SK-N-SH (cell line): ENCODE measurements at regions not wholly inside any gene's neighbourhood (a gene's known extent, or its start where the extent isn't known, plus 50 kb on each side); places are given as distances from the start of the nearest gene placed in this dataset.

Source experiments
- CTCF ChIA-PET: fragments of 300-600, 350-600 bp; formaldehyde crosslinking; extraction: SDS; loops from one replicate; lab custom pipeline; 2021; lab: Yijun Ruan, JAX
- POLR2A ChIA-PET: fragments of 350-600 bp; sonication (Branson Sonifier 250); formaldehyde crosslinking; extraction: SDS; loops from one replicate; lab custom pipeline; 2020; ENCODE audit warnings: antibody characterized with exemption, inconsistent platforms; lab: Yijun Ruan, JAX
- DNase-seq: peaks from one replicate; pipeline ENCODE4 v3.0.0; 2012
- H2AFZ ChIP-seq: fragments of 200-600 bp; sonication (generic); 2 replicates; pipeline ENCODE4 v1.8.1; 2016; ENCODE audit warnings: antibody characterized with exemption, mild to moderate bottlenecking, low read depth
- H3F3A ChIP-seq: fragments of 200-600 bp; sonication (generic); replicated peaks from 2 replicates; pipeline ENCODE3; 2016; ENCODE audit warnings: antibody characterized with exemption, mild to moderate bottlenecking; ENCODE audit not compliant: insufficient read depth
- H3K27ac ChIP-seq, 2 experiments: fragments of 200-500 bp in 1 of 2; fragments of 200-600 bp in 1 of 2; sonication (Bioruptor generic) in 1 of 2; sonication (generic), shearing (Covaris generic) in 1 of 2; 2 replicates each; pipeline versions ENCODE4 v1.5.1 to v1.6.1; 2014 to 2016; ENCODE audit warnings: low read depth in 2 of 2, inconsistent platforms in 1 of 2, low read length in 1 of 2, mild to moderate bottlenecking in 1 of 2, mixed read lengths in 1 of 2
- H3K27me3 ChIP-seq: fragments of 200-600 bp; sonication (generic), shearing (Covaris generic); 2 replicates; pipeline ENCODE4 v1.6.1; 2016; ENCODE audit warnings: mixed run types; ENCODE audit not compliant: insufficient read depth
- H3K36me3 ChIP-seq, 2 experiments: fragments of 200-500 bp in 1 of 2; fragments of 200-600 bp in 1 of 2; sonication (Bioruptor generic) in 1 of 2; sonication (generic) in 1 of 2; replicated peaks in 1 of 2; 2 replicates each; pipeline versions ENCODE3 to v1.5.1; 2014 to 2016; ENCODE audit warnings: low read length in 1 of 2, mild to moderate bottlenecking in 1 of 2; ENCODE audit not compliant: insufficient read depth in 2 of 2, control insufficient read depth in 1 of 2
- H3K4me1 ChIP-seq, 2 experiments: fragments of 200-500 bp in 1 of 2; fragments of 200-600 bp in 1 of 2; sonication (Bioruptor generic) in 1 of 2; sonication (generic), shearing (Covaris generic) in 1 of 2; 2 replicates each; pipeline versions ENCODE4 v1.5.1 to v1.6.1; 2014 to 2016; ENCODE audit warnings: low read depth in 1 of 2, low read length in 1 of 2, mixed run types in 1 of 2; ENCODE audit not compliant: insufficient read depth in 2 of 2, control insufficient read depth in 1 of 2
- H3K4me2 ChIP-seq: fragments of 200-600 bp; sonication (generic), shearing (Covaris generic); 2 replicates; pipeline ENCODE4 v1.6.1; 2017; ENCODE audit warnings: mixed run types
- H3K4me3 ChIP-seq, 2 experiments: fragments of 200-500 bp in 1 of 2; fragments of 200-600 bp in 1 of 2; sonication (Bioruptor generic) in 1 of 2; sonication (generic), shearing (Covaris generic) in 1 of 2; 2 replicates each; pipeline versions ENCODE4 v1.5.1 to v1.8.1; 2014 to 2016; ENCODE audit warnings: low read depth in 2 of 2, inconsistent platforms in 1 of 2, low read length in 1 of 2, mild to moderate bottlenecking in 1 of 2, mixed read lengths in 1 of 2, moderate library complexity in 1 of 2
- H3K79me2 ChIP-seq: fragments of 200-600 bp; sonication (generic); 2 replicates; pipeline ENCODE4 v1.8.1; 2017; ENCODE audit warnings: mild to moderate bottlenecking; ENCODE audit not compliant: insufficient read depth
- H3K9ac ChIP-seq: fragments of 200-600 bp; sonication (generic); 2 replicates; pipeline ENCODE4 v1.6.1; 2017; ENCODE audit warnings: mixed run types
- H3K9me2 ChIP-seq: fragments of 200-600 bp; sonication (generic); 2 replicates; pipeline ENCODE4 v1.6.1; 2017; ENCODE audit warnings: mixed run types
- H3K9me3 ChIP-seq: fragments of 200-600 bp; sonication (generic); 2 replicates; pipeline ENCODE4 v1.6.1; 2017; ENCODE audit warnings: mixed run types, mild to moderate bottlenecking, moderate library complexity
- H4K20me1 ChIP-seq: fragments of 200-600 bp; sonication (generic); 2 replicates; pipeline ENCODE4 v1.6.1; 2017; ENCODE audit warnings: mild to moderate bottlenecking, mixed run types; ENCODE audit not compliant: insufficient read depth
- CTCF ChIP-seq: fragments of 200-600 bp; sonication (generic); IDR thresholded peaks from 2 replicates; pipeline ENCODE4 v1.6.1; 2017; ENCODE audit warnings: antibody characterized with exemption, mild to moderate bottlenecking, moderate library complexity
- ELF1 ChIP-seq: IDR thresholded peaks from 2 replicates; pipeline ENCODE4 v1.4.0; 2012
- EP300 ChIP-seq, 2 experiments: IDR thresholded peaks; 2 replicates each; pipeline versions ENCODE4 v1.4.0 to v1.6.1; 2012; ENCODE audit warnings: borderline replicate concordance in 1 of 2, low read depth in 1 of 2, low read length in 1 of 2
- EZH2phosphoT487 ChIP-seq: fragments of 200-600 bp; sonication (generic); IDR thresholded peaks from 2 replicates; pipeline ENCODE4 v1.6.1; 2017; ENCODE audit warnings: low read depth, mixed run types, mild to moderate bottlenecking, antibody characterized with exemption, moderate library complexity, borderline replicate concordance
- FOSL2 ChIP-seq: IDR thresholded peaks from 2 replicates; pipeline ENCODE4 v1.4.0; 2012; ENCODE audit warnings: low read depth, mild to moderate bottlenecking, moderate library complexity, borderline replicate concordance
- FOXJ3 ChIP-seq: sonication (generic); formaldehyde crosslinking; IDR thresholded peaks from 2 replicates; pipeline ENCODE4 v1.5.1; 2020; ENCODE audit warnings: mild to moderate bottlenecking, missing genetic modification reagents
- GATA2 ChIP-seq: sonication (generic); formaldehyde crosslinking; IDR thresholded peaks from 2 replicates; pipeline ENCODE4 v1.5.0; 2020; ENCODE audit warnings: mild to moderate bottlenecking, missing genetic modification reagents
- JUND ChIP-seq: IDR thresholded peaks from 2 replicates; pipeline ENCODE4 v1.4.0; 2012
- MEF2A ChIP-seq: IDR thresholded peaks from 2 replicates; pipeline ENCODE4 v1.4.0; 2012; ENCODE audit warnings: low read depth, borderline replicate concordance
- MXI1 ChIP-seq: IDR thresholded peaks from 2 replicates; pipeline ENCODE4 v1.6.1; 2012; ENCODE audit warnings: mild to moderate bottlenecking, low read depth, low read length, improper control_type of control experiment
- NRF1 ChIP-seq: IDR thresholded peaks from 2 replicates; pipeline ENCODE4 v1.6.1; 2012; ENCODE audit warnings: low read depth, mild to moderate bottlenecking, low read length
- RCOR1 ChIP-seq: fragments of 150-350 bp; IDR thresholded peaks from 2 replicates; pipeline ENCODE4 v1.6.1; 2017; ENCODE audit warnings: antibody characterized with exemption, low read length
- REST ChIP-seq: IDR thresholded peaks from 2 replicates; pipeline ENCODE4 v1.6.1; 2012; ENCODE audit warnings: mild to moderate bottlenecking, low read depth, low read length, moderate library complexity
- TAF1 ChIP-seq: IDR thresholded peaks from 2 replicates; pipeline ENCODE4 v1.6.1; 2012; ENCODE audit warnings: low read depth, mild to moderate bottlenecking, low read length, moderate library complexity, borderline replicate concordance
- USF2 ChIP-seq: fragments of 150-350 bp; IDR thresholded peaks from 2 replicates; pipeline ENCODE4 v1.6.1; 2017; ENCODE audit warnings: antibody characterized with exemption, low read length, low read depth, borderline replicate concordance
- ZBTB33 ChIP-seq: IDR thresholded peaks from 2 replicates; pipeline ENCODE4 v1.4.0; 2012; ENCODE audit warnings: low read depth, borderline replicate concordance
- WGBS: methylation state at CpG from one replicate; pipeline ENCODE4 v1.1.6; 2017; ENCODE audit warnings: low lambda C conversion rate; 5-methylcytosine and 5-hydroxymethylcytosine counted together

- TF ChIP-seq GATA2 (CRISPR knock-in tag), result no peak
- no peak for TF ChIP-seq FOSL2
- no peak for TF ChIP-seq USF2
- no peak for TF ChIP-seq MXI1
- no peak for TF ChIP-seq JUND
- TF ChIP-seq RCOR1, result no peak
- TF ChIP-seq CTCF, result no peak
- no peak for TF ChIP-seq MEF2A
- no peak for TF ChIP-seq REST
- Histone ChIP-seq H3K9ac (no peak overlapping the region), H2AFZ (no peak overlapping the region), H3K9me3 (no peaks in the 10 kb centered on the region), H3K4me2 (no peak overlapping the region), H3K4me1 (no peaks in the 10 kb centered on the region), H3K27me3 (no peaks in the 10 kb centered on the region), H4K20me1 (no peaks in the 10 kb centered on the region), H3K79me2 (no peaks in the 10 kb centered on the region), H3F3A (no peaks in the 10 kb centered on the region), H3K9me2 (no peaks in the 10 kb centered on the region), H3K36me3 (no peaks in the 10 kb centered on the region), H3K4me3 (no peak overlapping the region), H3K27ac (no peak overlapping the region)
- ChIA-PET POLR2A (no interaction called here), CTCF (no interaction called here)
- 24% methylated on average over 6 of the region's 6 CpGs for WGBS
- no peak for DNase-seq
These were observed 111.4 kb upstream of the USP29 start for GRCh38 chr19:57008432-57008831.

- Histone ChIP-seq H3K9me3 (no peaks in the 10 kb centered on the region; the same call in 1 of the 2 replicates), H3K9me2 (no peaks in the 10 kb centered on the region), H3K36me3 (no peaks in the 10 kb centered on the region), H3K27ac (no peak overlapping the region), H3K4me2 (no peak overlapping the region), H3K4me3 (no peak overlapping the region), H3F3A (no peaks in the 10 kb centered on the region), H3K4me1 (no peaks in the 10 kb centered on the region), H3K27me3 (no peaks in the 10 kb centered on the region), H3K79me2 (no peaks in the 10 kb centered on the region), H4K20me1 (no peaks in the 10 kb centered on the region), H2AFZ (no peak overlapping the region), H3K9ac (no peak overlapping the region)
- POLR2A ChIA-PET, result no interaction called here
- WGBS, result 43% methylated on average over 16 of the region's 16 CpGs
- DNase-seq, result no peak
- CTCF ChIA-PET, result no interaction called here
- TF ChIP-seq TAF1 (no peak), NRF1 (no peak), FOXJ3 (CRISPR knock-in tag) (no peak), EP300 (IDR thresholded peaks at IDR 0.05; ENCODE audit: borderline replicate concordance in 1 of 2, low read depth in 1 of 2, low read length in 1 of 2) (no peak), MEF2A (no peak), EZH2phosphoT487 (no peak), RCOR1 (no peak), ZBTB33 (no peak), CTCF (no peak), ELF1 (no peak)
These were observed 109.2 kb upstream of the USP29 start for GRCh38 chr19:57010541-57010940.
